ENCODE measurements at regions not wholly inside any gene's neighbourhood (a gene's known extent, or its start where the extent isn't known, plus 50 kb on each side); places are given as distances from the start of the nearest gene placed in this dataset.
"Not testable (repeated sequence)": the region's sequence is repeated elsewhere in the genome, so short reads cannot be mapped to it uniquely, and the experiment has no call there.

GRCh38 chr9:86487838-86488233 is 133.6 kb upstream of the TUT7 start:
- TF ChIP-seq TAF1 (IDR thresholded peaks at IDR 0.05; ENCODE audit: borderline replicate concordance, low read depth, low read length) (no peak), POLR2A (IDR thresholded peaks at IDR 0.05; ENCODE audit: low read depth, low read length) (no peak), POLR2AphosphoS5 (IDR thresholded peaks at IDR 0.05; ENCODE audit: low read depth, low read length) (no peak)
- FAIRE-seq, result no peak
- no peak for DNase-seq (ENCODE audit: insufficient read length)

DNA sequence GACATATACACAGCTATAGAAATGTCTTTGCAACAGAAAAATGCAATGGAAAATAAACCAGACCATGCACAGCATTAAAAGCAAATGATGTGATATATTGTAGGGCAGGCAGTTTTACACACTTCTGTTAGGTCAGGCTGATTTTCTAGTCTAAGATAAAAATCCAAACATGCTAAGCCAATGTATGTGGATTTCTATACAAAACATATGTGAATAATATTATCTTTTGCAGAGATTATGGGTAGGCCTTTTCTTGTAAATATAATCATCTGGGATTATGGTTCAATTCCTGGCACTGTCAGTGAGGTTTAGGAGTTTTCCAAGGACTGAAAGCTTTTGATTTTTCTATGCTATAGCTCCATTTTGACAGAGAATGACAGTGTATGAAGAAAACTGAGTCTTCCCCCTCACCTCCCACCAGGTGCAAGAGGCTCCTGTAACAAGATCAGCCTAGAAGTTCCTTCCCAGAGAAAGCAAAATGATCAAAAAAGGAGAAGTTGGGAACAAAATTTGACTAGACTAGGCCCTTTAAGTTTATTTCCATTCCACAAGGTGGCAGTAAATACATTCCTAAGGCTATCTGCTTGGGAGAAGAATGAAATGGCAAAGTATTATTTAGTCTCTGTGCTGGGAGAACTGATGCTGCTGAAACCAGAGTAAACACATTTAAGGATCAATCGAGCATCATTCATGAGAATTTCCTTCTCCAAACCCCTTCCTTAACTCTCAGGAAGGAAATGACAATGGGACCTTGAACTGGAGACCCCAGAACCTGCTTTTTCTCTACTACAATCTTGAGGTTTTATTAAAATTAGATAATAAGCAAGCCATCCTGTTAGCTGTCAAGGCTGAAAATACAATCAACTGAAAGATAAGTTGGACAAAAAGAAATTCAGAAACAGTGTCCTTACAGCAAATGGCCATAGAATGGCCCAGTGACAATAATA is 133.0 kb upstream of the TUT7 start:
- DNase-seq (ENCODE audit: insufficient read length) (no peak), FAIRE-seq (peak; percentile 76)
- TF ChIP-seq POLR2A (IDR thresholded peaks at IDR 0.05; ENCODE audit: low read depth, low read length), result no peak
- no peak for TF ChIP-seq TAF1 (IDR thresholded peaks at IDR 0.05; ENCODE audit: borderline replicate concordance, low read depth, low read length)
- no peak for TF ChIP-seq POLR2AphosphoS5 (IDR thresholded peaks at IDR 0.05; ENCODE audit: low read depth, low read length)

DNA sequence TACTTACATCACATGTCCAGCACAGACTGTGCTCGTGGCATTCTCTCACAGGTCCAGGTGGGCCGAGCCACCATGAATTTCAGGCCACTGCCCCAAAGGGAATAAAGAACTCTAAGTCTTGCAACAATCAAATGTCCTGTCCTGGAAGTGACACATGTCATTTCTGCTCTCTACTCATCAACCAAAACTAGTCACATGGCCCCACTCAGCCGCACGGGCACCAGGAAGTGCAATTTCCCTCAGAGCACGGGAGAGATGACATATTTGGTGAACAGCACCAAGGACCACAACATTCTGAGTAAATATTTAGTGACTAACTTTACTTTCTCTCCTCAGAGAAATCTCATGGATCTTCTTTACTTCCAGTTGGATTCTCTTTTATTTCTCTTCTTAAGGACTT is 131.1 kb upstream of the TUT7 start:
- FAIRE-seq (peak; percentile 51), DNase-seq (ENCODE audit: insufficient read length) (no peak)
- TF ChIP-seq TAF1 (IDR thresholded peaks at IDR 0.05; ENCODE audit: borderline replicate concordance, low read depth, low read length), result no peak
- TF ChIP-seq POLR2A (IDR thresholded peaks at IDR 0.05; ENCODE audit: low read depth, low read length), result no peak
- TF ChIP-seq POLR2AphosphoS5 (IDR thresholded peaks at IDR 0.05; ENCODE audit: low read depth, low read length), result no peak

- DNase-seq (ENCODE audit: insufficient read length) (no peak), FAIRE-seq (no peak)
- TF ChIP-seq POLR2A (IDR thresholded peaks at IDR 0.05; ENCODE audit: low read depth, low read length) (no peak), TAF1 (IDR thresholded peaks at IDR 0.05; ENCODE audit: borderline replicate concordance, low read depth, low read length) (no peak), POLR2AphosphoS5 (IDR thresholded peaks at IDR 0.05; ENCODE audit: low read depth, low read length) (no peak)
Measured at GRCh38 chr9:86483496-86483895, 129.3 kb upstream of the TUT7 start.

DNA sequence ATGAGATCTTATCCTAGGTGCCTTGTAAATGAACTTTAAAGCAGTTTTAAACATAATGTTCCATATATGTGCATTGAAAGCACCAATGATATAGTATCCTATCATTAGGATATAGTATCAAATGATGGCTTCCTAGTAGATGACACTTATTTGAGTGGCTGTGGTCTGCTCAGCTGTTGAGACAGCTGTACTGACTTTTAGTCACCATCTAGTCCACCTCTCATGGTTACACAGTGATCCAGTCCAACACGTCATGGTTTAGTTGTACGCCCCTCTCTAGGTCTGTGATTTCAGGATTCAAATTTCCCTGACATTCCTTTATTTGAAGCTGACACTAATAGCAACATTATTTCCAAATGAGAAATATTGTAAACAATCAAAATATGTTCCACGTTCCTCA is 127.3 kb upstream of the TUT7 start:
- FAIRE-seq (no peak), DNase-seq (ENCODE audit: insufficient read length) (no peak)
- no peak for TF ChIP-seq POLR2A (IDR thresholded peaks at IDR 0.05; ENCODE audit: low read depth, low read length)
- TF ChIP-seq POLR2AphosphoS5 (IDR thresholded peaks at IDR 0.05; ENCODE audit: low read depth, low read length), result no peak
- no peak for TF ChIP-seq TAF1 (IDR thresholded peaks at IDR 0.05; ENCODE audit: borderline replicate concordance, low read depth, low read length)

DNA sequence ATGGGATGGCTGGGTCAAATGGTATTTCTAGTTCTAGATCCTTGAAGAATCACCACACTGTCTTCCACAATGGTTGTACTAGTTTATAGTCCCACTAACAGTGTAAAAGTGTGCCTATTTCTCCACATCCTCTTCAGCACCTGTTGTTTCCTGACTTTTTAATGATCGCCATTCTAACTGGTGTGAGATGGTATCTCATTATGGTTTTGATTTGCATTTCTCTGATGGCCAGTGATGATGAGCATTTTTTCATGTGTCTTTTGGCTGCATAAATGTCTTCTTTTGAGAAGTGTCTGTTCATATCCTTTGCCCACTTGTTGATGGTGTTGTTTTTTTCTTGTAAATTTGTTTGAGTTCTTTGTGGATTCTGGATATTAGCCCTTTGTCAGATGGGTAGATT is 121.0 kb upstream of the TUT7 start:
- DNase-seq (ENCODE audit: insufficient read length); FAIRE-seq: not testable (repeated sequence)

- FAIRE-seq, result no peak
- no peak for DNase-seq (ENCODE audit: insufficient read length)
- TF ChIP-seq TAF1 (IDR thresholded peaks at IDR 0.05; ENCODE audit: borderline replicate concordance, low read depth, low read length) (no peak), POLR2A (IDR thresholded peaks at IDR 0.05; ENCODE audit: low read depth, low read length) (no peak), POLR2AphosphoS5 (IDR thresholded peaks at IDR 0.05; ENCODE audit: low read depth, low read length) (no peak)
Measured at GRCh38 chr9:86471171-86471815, 117.1 kb upstream of the TUT7 start.

- DNase-seq (ENCODE audit: insufficient read length) (no peak), FAIRE-seq (no peak)
- TF ChIP-seq POLR2A (IDR thresholded peaks at IDR 0.05; ENCODE audit: low read depth, low read length), result no peak
- no peak for TF ChIP-seq POLR2AphosphoS5 (IDR thresholded peaks at IDR 0.05; ENCODE audit: low read depth, low read length)
- no peak for TF ChIP-seq TAF1 (IDR thresholded peaks at IDR 0.05; ENCODE audit: borderline replicate concordance, low read depth, low read length)
Measured at GRCh38 chr9:86470326-86470725, 116.1 kb upstream of the TUT7 start.

DNA sequence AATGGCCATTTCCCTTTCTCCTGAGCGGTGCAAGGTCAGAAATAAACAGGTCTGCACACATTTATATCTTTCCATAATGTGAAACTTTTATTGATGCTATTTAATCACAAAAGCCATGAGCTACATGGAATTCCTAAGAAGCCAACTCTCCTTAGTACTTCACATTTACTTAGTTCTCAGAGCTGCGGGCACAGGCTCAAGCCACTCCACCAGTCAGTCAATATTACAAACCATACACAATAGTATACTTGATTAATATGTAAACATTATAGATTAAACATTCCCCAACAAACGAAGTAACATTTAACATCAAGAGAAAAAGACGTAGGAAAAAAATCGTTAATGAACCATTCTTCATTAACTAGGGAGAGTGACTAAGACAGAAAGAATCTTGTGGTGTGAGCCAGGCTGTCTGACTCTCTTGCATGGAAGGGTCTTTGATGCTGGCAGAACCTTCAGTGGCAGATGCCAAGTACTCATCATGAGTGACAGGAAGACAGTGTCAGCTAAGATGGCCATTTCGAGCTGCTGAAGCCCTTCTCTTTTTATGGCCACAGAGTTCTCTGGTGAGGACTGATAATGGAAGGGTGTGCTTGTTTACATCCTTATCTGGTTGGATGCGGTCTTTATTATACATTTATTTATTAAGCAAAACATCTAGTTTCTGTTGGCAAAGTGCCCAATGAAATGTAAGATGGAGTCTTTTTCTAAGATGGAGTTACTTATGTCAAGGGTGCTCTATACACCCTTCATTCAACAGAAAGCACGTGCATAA is 115.5 kb upstream of the TUT7 start:
- DNase-seq (ENCODE audit: insufficient read length) (no peak), FAIRE-seq (no peak)
- TF ChIP-seq TAF1 (IDR thresholded peaks at IDR 0.05; ENCODE audit: borderline replicate concordance, low read depth, low read length) (no peak), POLR2AphosphoS5 (IDR thresholded peaks at IDR 0.05; ENCODE audit: low read depth, low read length) (no peak), POLR2A (IDR thresholded peaks at IDR 0.05; ENCODE audit: low read depth, low read length) (no peak)

DNA sequence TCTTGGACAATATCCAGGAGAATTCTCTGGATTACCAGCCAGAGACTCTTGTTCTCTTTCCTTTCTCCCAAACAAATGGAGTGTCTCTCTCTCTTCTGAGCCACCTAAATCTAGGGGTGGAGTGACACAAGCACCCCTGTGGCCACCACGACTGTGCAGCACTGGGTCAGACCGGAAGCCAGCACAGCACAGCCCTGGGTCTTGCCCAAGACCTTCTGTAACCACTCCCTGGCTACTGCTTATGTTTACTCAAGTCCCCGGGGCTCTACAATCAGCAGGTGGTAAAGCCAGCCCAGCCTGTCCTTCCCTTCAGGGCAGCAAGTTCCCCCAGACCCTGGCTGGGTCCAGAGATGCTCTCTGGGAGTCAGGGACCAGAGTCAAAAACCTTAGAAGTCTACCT is 110.0 kb upstream of the TUT7 start:
- FAIRE-seq, result no peak
- DNase-seq (ENCODE audit: insufficient read length), result no peak

DNA sequence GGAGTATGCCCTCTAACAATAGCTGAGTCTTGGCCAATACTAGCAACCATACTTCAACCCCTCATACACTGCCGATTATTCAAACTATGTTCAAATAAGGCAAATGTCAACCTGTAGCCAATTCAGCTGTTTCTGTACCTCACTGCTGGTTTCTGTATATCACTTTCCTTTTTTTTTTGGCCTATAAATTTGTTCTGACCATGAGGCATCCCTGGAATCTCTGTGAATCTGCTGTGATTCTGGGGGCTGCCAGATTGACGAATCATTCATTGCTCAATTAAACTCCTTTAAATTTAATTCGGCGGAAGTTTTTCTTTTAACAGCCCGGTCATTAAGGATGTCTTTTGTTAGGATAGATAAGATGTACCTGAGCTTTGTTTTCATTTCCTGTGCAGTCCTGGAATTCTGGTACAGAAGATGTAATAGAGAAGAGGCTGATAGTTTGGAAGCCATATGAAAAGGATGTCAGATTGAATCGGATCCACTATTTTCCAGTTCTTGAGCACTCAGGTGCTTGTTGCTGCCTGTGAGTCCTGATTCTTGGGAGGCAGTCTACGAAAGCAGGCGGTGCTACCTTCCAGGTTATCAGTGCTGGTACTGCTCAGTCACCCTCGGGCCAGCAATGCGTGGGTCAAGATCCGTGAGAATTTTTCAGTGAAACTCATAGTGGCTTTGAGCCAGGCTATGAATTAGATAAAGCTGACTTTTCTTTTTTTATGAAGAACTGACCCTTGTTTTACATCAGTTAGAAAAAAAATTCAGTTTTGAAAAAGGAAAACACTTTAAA is 106.2 kb upstream of the TUT7 start:
- DNase-seq (ENCODE audit: insufficient read length) (no peak), FAIRE-seq (no peak)
- TF ChIP-seq POLR2A (IDR thresholded peaks at IDR 0.05; ENCODE audit: low read depth, low read length) (no peak), TAF1 (IDR thresholded peaks at IDR 0.05; ENCODE audit: borderline replicate concordance, low read depth, low read length) (no peak), POLR2AphosphoS5 (IDR thresholded peaks at IDR 0.05; ENCODE audit: low read depth, low read length) (no peak)

More for the DNA sequence above, 110.0 kb upstream of the TUT7 start:
- TF ChIP-seq POLR2A (IDR thresholded peaks at IDR 0.05; ENCODE audit: low read depth, low read length) (no peak), TAF1 (IDR thresholded peaks at IDR 0.05; ENCODE audit: borderline replicate concordance, low read depth, low read length) (no peak)

All from GM12892 (cell line).